HUES48 (cell line): ENCODE measurements at regions not wholly inside any gene's neighbourhood (a gene's known extent, or its start where the extent isn't known, plus 50 kb on each side); places are given as distances from the start of the nearest gene placed in this dataset.
"Not testable (repeated sequence)": the region's sequence is repeated elsewhere in the genome, so short reads cannot be mapped to it uniquely, and the experiment has no call there.

Experiments
- H3K27ac ChIP-seq: one replicate; pipeline ENCODE4 v1.7.0; 2013; ENCODE audit warnings: low read depth, low read length, inconsistent platforms
- H3K27me3 ChIP-seq: 2 replicates; pipeline ENCODE4 v1.6.1; 2013; ENCODE audit warnings: mild to moderate bottlenecking, low read length; ENCODE audit not compliant: control insufficient read depth, insufficient read depth
- H3K36me3 ChIP-seq: 2 replicates; pipeline ENCODE4 v1.6.1; 2013; ENCODE audit warnings: low read length; ENCODE audit not compliant: control insufficient read depth, insufficient read depth
- H3K4me1 ChIP-seq: 2 replicates; pipeline ENCODE4 v1.6.1; 2013; ENCODE audit warnings: mild to moderate bottlenecking, low read length; ENCODE audit not compliant: control insufficient read depth, insufficient read depth
- H3K4me3 ChIP-seq: 2 replicates; pipeline ENCODE4 v1.5.1; 2013; ENCODE audit warnings: mild to moderate bottlenecking, low read depth, low read length
- H3K9ac ChIP-seq: 2 replicates; pipeline ENCODE4 v1.6.1; 2013; ENCODE audit warnings: mild to moderate bottlenecking, low read depth, low read length, moderate library complexity
- H3K9me3 ChIP-seq: 2 replicates; pipeline ENCODE4 v1.6.1; 2013; ENCODE audit warnings: low read length; ENCODE audit not compliant: control insufficient read depth, insufficient read depth

- Histone ChIP-seq H3K9me3 (0 out of 2 replicates have a peak, but pooled peaks cover 3% of the 10 kb centered on the region), H3K4me1 (no peaks in the 10 kb centered on the region), H3K27me3 (no peaks in the 10 kb centered on the region), H3K36me3 (no peaks in the 10 kb centered on the region), H3K4me3 (no peak overlapping the region), H3K27ac (no peak overlapping the region), H3K9ac (no peak overlapping the region)
These were observed 335.6 kb upstream of the LRRC4C start for GRCh38 chr11:41795004-41795403.

DNA sequence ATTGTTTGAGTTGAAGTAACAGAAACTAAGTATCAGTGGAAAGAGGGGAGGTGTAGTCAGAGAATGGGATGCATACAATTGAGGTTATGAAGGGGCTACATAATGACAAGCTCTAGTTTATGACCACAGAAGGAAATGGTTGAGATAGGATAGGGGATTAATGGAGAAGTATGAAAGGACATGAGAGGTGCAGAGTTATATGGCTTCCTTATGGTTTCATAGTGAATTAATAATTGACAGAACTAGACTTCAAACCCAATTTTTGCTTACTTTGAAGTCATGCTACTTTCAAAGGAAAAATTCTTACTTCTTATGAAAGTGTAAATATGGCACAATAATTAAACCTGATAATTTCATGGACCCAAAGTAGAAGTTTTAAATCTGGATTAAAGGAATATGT is 340.3 kb upstream of the LRRC4C start:
- H3K4me3 ChIP-seq: no peak overlapping the region
- no peaks in the 10 kb centered on the region for H3K27me3 ChIP-seq
- H3K36me3 ChIP-seq: no peaks in the 10 kb centered on the region
- H3K27ac ChIP-seq: no peak overlapping the region
- H3K4me1 ChIP-seq: no peaks in the 10 kb centered on the region
- no peak overlapping the region for H3K9ac ChIP-seq
- H3K9me3 ChIP-seq: peaks cover under 1% of the 10 kb centered on the region; the same call in 1 of the 2 replicates

DNA sequence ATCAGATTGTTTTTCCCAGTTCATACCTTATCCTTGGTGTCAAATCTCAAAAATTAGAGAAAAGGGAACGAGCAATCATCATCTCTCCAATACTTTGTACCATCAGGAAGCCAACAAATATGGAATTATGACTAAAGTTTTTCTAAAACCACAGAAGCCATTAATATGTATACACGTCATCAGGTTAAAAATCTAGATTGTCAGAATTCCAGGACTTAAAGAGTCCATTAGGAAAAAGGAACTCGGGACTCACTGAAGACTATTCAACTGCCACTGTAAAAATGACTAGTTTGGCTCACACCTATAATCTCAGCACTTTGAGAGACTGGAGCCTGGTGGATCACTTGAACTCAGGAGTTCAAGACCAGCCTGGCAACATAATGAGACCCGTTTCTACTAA is 344.4 kb upstream of the LRRC4C start:
- Histone ChIP-seq H3K4me3 (no peak overlapping the region), H3K9ac (no peak overlapping the region), H3K4me1 (no peaks in the 10 kb centered on the region), H3K27ac (no peak overlapping the region), H3K27me3 (no peaks in the 10 kb centered on the region), H3K36me3 (no peaks in the 10 kb centered on the region), H3K9me3 (peaks cover 2% of the 10 kb centered on the region; the same call in 1 of the 2 replicates)

DNA sequence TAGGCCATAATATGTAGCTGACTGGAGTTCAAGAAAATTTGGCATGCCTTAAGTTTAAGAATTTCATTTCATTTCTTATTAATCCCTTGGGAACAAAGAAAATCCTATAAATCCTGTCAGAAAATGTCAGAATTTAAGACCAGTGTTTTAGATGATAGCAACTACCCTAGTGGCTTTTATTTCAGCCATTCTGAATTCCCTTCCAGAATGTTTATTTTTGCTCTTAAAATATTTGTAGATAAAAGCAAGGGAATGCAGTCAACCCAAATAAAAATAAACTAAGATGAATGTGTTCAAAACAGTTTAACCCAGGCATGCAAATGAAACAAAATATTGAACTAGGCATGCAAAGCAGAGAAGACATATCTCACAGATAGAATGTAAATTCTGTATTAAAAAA is 356.9 kb upstream of the LRRC4C start:
- Histone ChIP-seq H3K4me1 (peaks cover 2% of the 10 kb centered on the region), H3K27ac (no peak overlapping the region), H3K9me3 (peaks cover 36% of the 10 kb centered on the region), H3K27me3 (no peaks in the 10 kb centered on the region), H3K36me3 (no peaks in the 10 kb centered on the region), H3K9ac (no peak overlapping the region), H3K4me3 (no peak overlapping the region)

GRCh38 chr11:41824287-41824686 is 364.8 kb upstream of the LRRC4C start:
- H3K4me3 ChIP-seq, H3K27me3 ChIP-seq, H3K9ac ChIP-seq, H3K9me3 ChIP-seq, H3K36me3 ChIP-seq, H3K27ac ChIP-seq: not testable (repeated sequence)
- peaks cover 12% of the 10 kb centered on the region for H3K4me1 ChIP-seq

DNA sequence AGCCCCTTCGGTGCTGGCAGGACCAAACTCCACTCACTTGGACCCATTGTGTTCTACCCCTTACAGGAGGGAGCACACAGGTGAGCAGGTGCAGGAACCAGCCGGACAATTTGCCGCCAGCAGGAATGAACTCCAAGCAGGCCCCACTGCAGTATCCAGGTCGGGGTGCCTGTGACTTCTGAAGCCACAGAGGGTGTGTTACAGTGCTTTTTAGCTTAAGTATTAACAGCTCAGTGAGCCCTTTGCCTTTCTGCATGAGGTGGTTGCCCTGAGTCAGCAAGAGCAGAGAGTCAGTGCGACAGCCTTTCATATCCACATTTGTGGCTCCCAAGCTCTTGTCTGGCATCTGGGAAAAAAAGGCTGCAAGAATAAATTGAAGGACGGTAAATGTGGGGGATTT is 366.6 kb upstream of the LRRC4C start:
- Histone ChIP-seq H3K4me1 (peaks cover 12% of the 10 kb centered on the region), H3K27ac (no peak overlapping the region), H3K4me3 (no peak overlapping the region), H3K36me3 (no peaks in the 10 kb centered on the region), H3K9ac (no peak overlapping the region), H3K27me3 (no peaks in the 10 kb centered on the region), H3K9me3 (no peaks in the 10 kb centered on the region)

- Histone ChIP-seq H3K27me3 (no peaks in the 10 kb centered on the region), H3K4me1 (no peaks in the 10 kb centered on the region), H3K27ac (no peak overlapping the region), H3K36me3 (no peaks in the 10 kb centered on the region), H3K9ac (no peak overlapping the region), H3K9me3 (peaks cover 5% of the 10 kb centered on the region; the same call in 1 of the 2 replicates), H3K4me3 (no peak overlapping the region)
These were observed 377.0 kb upstream of the LRRC4C start for GRCh38 chr11:41836431-41836830.

GRCh38 chr11:41842673-41843072 is 383.2 kb upstream of the LRRC4C start:
- Histone ChIP-seq H3K9ac (no peak overlapping the region), H3K4me1 (no peaks in the 10 kb centered on the region), H3K4me3 (no peak overlapping the region), H3K27ac (no peak overlapping the region), H3K36me3 (no peaks in the 10 kb centered on the region), H3K27me3 (no peaks in the 10 kb centered on the region), H3K9me3 (peaks cover 22% of the 10 kb centered on the region)

DNA sequence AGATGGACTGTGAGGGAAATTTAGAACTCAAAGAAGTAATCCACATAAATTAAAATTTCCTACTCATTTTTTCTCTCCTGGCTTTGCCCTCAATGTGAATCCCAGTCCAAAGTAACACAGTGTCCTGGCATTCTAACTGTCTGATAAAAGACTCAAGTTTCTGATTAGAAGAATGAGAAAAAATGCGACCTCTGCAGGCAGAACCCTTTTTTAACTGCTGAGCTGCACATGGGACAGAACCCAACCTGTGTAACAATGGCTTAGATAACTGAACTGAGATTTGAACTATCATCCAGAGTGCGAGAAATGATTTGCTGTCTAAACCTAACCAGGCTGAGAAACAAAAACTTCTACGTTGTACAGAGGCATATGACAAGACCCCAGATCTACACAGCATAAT is 385.6 kb upstream of the LRRC4C start:
- H3K9me3 ChIP-seq: peaks cover 16% of the 10 kb centered on the region
- H3K36me3 ChIP-seq: no peaks in the 10 kb centered on the region
- H3K27me3 ChIP-seq: no peaks in the 10 kb centered on the region
- no peak overlapping the region for H3K4me3 ChIP-seq
- H3K4me1 ChIP-seq: no peaks in the 10 kb centered on the region
- H3K9ac ChIP-seq: no peak overlapping the region
- H3K27ac ChIP-seq: no peak overlapping the region

DNA sequence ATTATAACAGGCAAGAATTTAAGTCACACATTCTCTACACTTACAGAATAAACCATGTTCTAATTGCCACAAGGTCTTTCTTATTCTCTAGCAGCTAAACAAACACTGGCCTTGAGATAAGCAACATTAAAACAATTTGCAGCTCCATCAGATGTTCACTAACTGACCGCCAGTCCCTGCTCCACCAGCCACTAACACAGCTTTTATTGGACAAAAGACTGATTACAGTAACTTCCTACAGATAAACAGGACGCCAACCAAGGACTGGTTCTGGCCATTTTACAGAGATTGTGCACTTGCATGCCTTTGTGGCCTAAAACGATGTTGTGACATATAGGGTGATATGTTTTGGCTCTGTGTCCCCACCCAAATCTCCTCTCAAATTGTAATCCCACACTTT is 388.9 kb upstream of the LRRC4C start:
- H3K4me3 ChIP-seq: no peak overlapping the region
- H3K27ac ChIP-seq: no peak overlapping the region
- no peaks in the 10 kb centered on the region for H3K27me3 ChIP-seq
- peaks cover 9% of the 10 kb centered on the region; the same call in 1 of the 2 replicates for H3K4me1 ChIP-seq
- peaks cover 1% of the 10 kb centered on the region; the same call in 1 of the 2 replicates for H3K9me3 ChIP-seq
- no peaks in the 10 kb centered on the region for H3K36me3 ChIP-seq
- H3K9ac ChIP-seq: no peak overlapping the region

DNA sequence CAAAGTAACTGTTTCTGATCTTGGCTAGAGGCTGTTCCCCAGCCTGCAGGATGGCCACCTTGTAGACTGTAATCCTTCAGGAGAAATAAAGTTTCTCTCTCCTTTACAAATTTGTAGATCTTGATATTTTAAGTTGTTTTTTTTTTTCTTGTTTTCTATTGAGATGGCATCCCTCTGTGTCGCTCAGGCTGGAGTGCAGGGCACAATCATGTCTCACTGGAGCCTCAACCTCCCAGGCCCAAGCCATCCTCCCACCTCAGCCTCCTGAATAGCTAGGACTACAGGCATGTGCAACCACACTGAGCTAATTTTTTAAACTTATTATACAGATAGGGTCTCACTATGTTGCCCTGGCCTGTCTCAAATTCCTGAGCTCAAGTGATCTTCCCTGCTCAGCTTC is 389.8 kb upstream of the LRRC4C start:
- Histone ChIP-seq H3K27me3 (no peaks in the 10 kb centered on the region), H3K27ac (no peak overlapping the region), H3K4me1 (peaks cover 16% of the 10 kb centered on the region), H3K9me3 (no peaks in the 10 kb centered on the region), H3K4me3 (no peak overlapping the region), H3K9ac (no peak overlapping the region), H3K36me3 (no peaks in the 10 kb centered on the region)

- Histone ChIP-seq H3K4me1 (peaks cover 16% of the 10 kb centered on the region), H3K36me3 (no peaks in the 10 kb centered on the region), H3K27ac (no peak overlapping the region), H3K27me3 (no peaks in the 10 kb centered on the region), H3K4me3 (no peak overlapping the region), H3K9me3 (no peaks in the 10 kb centered on the region), H3K9ac (no peak overlapping the region)
These were observed 392.3 kb upstream of the LRRC4C start for GRCh38 chr11:41851743-41852142.
